HG02938 (cell line): ENCODE measurements at regions not wholly inside any gene's neighbourhood (a gene's known extent, or its start where the extent isn't known, plus 50 kb on each side); places are given as distances from the start of the nearest gene placed in this dataset.
A peak's percentile ranks its signal among the peaks of the same experiment; 100 is the strongest.
"Not testable (repeated sequence)": the region's sequence is repeated elsewhere in the genome, so short reads cannot be mapped to it uniquely, and the experiment has no call there.

Source experiments
- ATAC-seq: cut with Tn5 transposase; IDR thresholded peaks from one replicate; pipeline ENCODE4 v1.9.1; 2021; ENCODE audit warnings: mild to moderate bottlenecking, moderate library complexity; ENCODE audit not compliant: unreplicated experiment

GRCh38 chr1:217049721-217050120, 326.5 kb upstream of the ESRRG start:
- no peak for ATAC-seq

GRCh38 chr1:217049081-217049480, 325.9 kb upstream of the ESRRG start:
- no peak for ATAC-seq

- peak; percentile 79 for ATAC-seq
These were observed 325.0 kb upstream of the ESRRG start for GRCh38 chr1:217048104-217048707.

- no peak for ATAC-seq
These were observed 317.7 kb upstream of the ESRRG start for GRCh38 chr1:217040711-217041455.

- no peak for ATAC-seq
These were observed 316.7 kb upstream of the ESRRG start for GRCh38 chr1:217039926-217040325.

- ATAC-seq, result not testable (repeated sequence)
These were observed 315.9 kb upstream of the ESRRG start for GRCh38 chr1:217039139-217039538.

- ATAC-seq, result no peak
These were observed 313.5 kb upstream of the ESRRG start for GRCh38 chr1:217036757-217037156.

GRCh38 chr1:217032715-217033367, 309.6 kb upstream of the ESRRG start:
- ATAC-seq, result no peak

GRCh38 chr1:217029281-217030157, 306.3 kb upstream of the ESRRG start:
- no peak for ATAC-seq

GRCh38 chr1:217027403-217028080, 304.3 kb upstream of the ESRRG start:
- ATAC-seq, result peak; percentile 99

- ATAC-seq, result no peak
These were observed 303.3 kb upstream of the ESRRG start for GRCh38 chr1:217026531-217026930.

GRCh38 chr1:217025381-217025780, 302.2 kb upstream of the ESRRG start:
- no peak for ATAC-seq

GRCh38 chr1:217024911-217025310, 301.7 kb upstream of the ESRRG start:
- ATAC-seq, result no peak

GRCh38 chr1:217021956-217022355, 298.7 kb upstream of the ESRRG start:
- no peak for ATAC-seq

GRCh38 chr1:217021400-217021799, 298.2 kb upstream of the ESRRG start:
- no peak for ATAC-seq

- ATAC-seq, result no peak
These were observed 296.2 kb upstream of the ESRRG start for GRCh38 chr1:217019475-217019874.

- no peak for ATAC-seq
These were observed 295.4 kb upstream of the ESRRG start for GRCh38 chr1:217018648-217019047.

GRCh38 chr1:217017165-217017564, 293.9 kb upstream of the ESRRG start:
- no peak for ATAC-seq

GRCh38 chr1:217014066-217014465, 290.8 kb upstream of the ESRRG start:
- ATAC-seq, result no peak

- ATAC-seq, result no peak
These were observed 289.4 kb upstream of the ESRRG start for GRCh38 chr1:217012659-217013058.

GRCh38 chr1:217011097-217011496, 287.9 kb upstream of the ESRRG start:
- no peak for ATAC-seq
